NOMO-1 (cell line): ENCODE measurements at regions not wholly inside any gene's neighbourhood (a gene's known extent, or its start where the extent isn't known, plus 50 kb on each side); places are given as distances from the start of the nearest gene placed in this dataset.
A peak's percentile ranks its signal among the peaks of the same experiment; 100 is the strongest.
"Not testable (repeated sequence)": the region's sequence is repeated elsewhere in the genome, so short reads cannot be mapped to it uniquely, and the experiment has no call there.

Experiments used
- DNase-seq, 2 experiments: peaks; one replicate each; lab custom pipeline; 2025; ENCODE audit not compliant: unreplicated experiment in 2 of 2; lab: John Stamatoyannopoulos, UW

DNA sequence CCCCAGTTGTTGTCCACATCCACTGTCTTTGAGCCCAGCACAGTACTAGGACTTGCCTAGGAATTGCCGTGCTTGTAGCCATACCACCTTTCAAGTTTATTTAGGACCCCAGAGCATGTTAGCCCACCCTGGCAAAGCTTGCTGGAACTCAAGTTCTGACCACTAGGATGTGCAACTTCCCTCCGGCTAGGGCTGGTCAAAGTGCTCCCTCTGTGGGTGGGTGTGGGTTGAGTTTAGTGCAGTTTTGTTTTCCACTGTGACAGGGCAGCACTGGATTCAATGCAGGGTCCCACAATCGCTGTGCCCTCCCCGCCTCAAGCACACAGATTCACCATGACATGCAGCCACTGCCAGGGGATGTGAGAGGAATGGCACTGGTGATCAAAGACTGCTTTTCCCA lies 96.0 kb downstream of the RASGEF1B start:
- no peak for DNase-seq

DNA sequence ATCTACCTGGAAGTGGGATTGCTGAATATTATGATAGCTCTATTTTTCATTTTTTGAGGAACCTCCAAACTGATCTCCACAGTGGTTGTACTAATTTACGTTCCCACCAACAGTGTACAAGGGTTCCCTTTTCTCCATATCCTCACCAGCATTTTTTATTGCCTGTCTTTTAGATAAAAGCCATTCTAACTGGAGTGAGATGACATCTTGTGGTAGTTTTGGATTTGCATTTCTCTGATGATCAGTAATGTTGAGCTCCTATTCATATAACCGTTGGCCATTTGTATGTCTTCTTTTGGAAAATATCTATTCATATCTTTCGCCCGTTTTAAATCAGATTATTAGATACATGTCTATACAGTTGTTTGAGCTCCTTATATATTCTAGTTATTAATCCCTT lies 101.8 kb downstream of the RASGEF1B start:
- DNase-seq, result no peak

DNA sequence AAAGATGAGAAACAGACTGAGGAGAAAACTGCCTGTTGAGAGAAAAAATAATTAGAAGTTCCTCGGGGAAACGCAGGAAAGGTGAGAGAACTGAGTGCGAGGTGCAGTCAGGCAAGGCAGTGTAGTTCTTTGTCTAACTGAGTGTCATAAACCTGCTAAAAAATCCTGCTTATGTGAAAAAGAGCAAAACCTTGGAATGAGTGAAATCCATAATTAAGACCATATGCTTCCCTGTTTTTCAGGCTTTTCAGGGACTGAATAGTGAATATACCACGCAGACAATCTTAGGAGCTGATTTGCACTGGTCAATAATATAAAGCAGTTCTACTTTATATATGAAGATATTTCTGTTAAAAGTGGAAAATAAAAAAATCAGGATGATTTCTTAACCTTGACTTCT lies 104.9 kb downstream of the RASGEF1B start:
- DNase-seq, result no peak

DNA sequence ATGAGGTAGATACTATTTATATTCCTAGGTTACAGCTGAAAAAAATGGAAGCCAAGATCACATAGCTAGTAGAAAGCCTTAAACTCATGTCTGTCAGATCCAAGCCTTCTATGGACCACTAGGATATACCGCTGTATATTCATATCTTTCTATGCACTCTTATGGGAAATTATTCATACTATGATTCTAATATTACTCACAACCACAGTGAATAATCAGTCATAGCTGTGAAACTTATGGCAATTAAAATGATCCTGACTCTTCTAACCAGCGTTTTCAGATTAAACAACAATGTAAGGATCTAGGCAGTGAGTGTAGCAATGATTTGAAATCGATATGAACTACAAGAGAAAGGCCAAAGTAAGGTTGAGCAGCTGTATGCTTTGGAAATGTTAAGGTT lies 111.0 kb downstream of the RASGEF1B start:
- no peak for DNase-seq

DNA sequence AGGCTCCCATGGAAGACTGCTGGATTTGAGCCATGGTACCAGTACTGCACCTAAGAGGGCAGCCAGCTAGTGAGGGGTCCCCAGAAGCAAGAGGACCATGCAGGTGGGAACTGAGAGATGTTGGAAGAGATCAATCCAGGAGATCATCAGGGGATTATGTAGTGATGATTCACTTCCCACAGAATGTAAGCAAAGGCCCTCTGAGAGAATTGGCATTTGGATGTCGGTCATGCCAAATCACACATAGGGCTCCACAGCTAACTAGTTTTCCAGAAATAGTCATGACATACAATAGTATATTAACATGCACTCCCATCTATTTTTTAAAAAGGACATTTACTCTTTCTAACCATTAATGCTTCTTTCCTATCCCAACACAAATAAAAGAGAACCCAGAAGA lies 112.5 kb downstream of the RASGEF1B start:
- DNase-seq, result no peak

DNA sequence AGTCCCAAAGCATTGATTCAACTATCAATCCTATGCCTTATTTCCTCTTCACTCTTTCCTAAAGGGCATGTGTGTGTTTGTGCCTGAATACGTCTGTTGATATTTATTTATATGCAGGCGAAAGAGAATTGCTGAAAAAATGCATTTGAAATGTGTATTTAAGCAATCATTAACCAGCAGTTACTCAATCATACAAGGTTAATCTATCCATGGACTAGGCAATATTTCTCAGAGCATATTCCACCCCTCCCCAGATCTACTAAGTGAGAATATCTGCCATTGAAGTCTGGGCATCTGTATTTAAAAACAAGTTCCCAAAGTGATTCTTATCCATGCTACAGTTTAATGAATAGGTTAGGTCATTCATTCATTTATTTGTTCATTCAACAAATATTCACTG lies 113.6 kb downstream of the RASGEF1B start:
- DNase-seq, result no peak

DNA sequence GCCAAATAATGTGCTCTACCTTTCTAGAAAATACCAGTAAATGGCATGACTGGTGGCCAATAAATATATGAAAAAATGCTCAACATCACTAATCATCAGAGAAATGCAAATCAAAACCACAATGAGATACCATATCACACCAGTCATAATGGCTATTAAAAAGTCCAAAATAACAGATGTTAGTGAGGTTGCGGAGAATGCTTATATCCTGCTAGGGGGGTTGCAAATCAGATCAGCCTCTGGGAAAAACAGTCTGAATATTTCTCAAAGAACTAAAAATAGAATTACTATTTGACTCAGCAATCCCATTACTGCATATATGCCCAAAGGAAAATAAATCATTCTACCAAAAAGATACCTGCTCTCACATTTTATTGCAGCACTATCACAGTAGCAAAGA lies 115.1 kb downstream of the RASGEF1B start:
- no peak for DNase-seq

DNA sequence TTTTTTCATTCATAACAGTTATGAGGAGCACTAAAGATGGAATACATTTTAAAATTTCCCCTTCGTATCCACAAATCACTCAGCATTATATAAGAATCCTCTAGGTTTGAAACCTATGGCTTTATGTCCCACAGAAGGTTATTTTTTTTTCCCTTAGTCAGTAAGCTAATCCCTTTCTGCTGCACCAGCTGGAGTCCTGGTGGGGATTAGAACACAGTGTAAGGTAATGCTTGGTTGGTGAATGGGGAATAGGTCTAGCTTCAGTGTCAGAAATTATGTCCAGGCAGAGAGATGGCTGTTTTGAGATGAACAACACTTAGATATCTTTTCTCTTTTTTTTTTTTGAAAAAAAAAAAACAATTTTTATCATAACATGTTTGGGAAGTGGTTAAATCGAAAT lies 116.6 kb downstream of the RASGEF1B start:
- no peak for DNase-seq

DNA sequence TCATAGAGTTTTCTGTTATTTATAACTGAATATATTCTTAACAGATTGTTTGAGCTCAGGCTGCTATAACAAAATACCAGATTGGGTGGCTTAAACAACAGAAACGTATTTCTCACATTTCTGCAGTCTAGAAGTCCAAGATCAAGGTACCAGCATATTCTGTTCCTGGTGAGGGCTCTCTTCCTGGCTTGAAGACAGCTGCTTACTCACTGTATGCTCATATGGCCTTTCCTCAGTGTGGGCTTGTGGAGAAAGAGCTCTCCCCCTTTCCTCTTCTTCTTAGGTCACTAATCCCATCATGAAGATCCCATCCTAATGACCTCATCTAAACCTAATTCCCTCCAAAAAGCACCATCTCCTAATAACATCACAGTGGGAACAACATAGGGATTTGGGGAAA lies 117.8 kb downstream of the RASGEF1B start:
- no peak for DNase-seq

DNA sequence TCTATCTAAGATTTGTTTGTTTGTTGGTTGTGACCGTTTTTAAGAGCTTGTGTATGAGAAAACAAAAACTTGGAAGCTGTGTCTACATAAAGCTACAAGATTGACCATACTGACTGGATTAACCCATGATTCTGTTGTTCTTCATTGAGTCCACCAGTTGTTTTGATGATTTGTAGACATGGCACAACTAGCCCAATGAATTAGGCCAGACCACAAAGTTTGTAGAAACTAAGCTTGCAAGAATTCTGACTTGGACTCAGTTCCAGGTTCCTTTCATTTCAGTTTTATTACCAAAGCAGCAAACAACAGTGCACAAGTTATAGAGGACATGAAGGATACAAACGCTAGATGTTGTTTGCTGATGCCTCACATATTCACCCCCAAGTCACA lies 119.3 kb downstream of the RASGEF1B start:
- DNase-seq, result no peak

DNA sequence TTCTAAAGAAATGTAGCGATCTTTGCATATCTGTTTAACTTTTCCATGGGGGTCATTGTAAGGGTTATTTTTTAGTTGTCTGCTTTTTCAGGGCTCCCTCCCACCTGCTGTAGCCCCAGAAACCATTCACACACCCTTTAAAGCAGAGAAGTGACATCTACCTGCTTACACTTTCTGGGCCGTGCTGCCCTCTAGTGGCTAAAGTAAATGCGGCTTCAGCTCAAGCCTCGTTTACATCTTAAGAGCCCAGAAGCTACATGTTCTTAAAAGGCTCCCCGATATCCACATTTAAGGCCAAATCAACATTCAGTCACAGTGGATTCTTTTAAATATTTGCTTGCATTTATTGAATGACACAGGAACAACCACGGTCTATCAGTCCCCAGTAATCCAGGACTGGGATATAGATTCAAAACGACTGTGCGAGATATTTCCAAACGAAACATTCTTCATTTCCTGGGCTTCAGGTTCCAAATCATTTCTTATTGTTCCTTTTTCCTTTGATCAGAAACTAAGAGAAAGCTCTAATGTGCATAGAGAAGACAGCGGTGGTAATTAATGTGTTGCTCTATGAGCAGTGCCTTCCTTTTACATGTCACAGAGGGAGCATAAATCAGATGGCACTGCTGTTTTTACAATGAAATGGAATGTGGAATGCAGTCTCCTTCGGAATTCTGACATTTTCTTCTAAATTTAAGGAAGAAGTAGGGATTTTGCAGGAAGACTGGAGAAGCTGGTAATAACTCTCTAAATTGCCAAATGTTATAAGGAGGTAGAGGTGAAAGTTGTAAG lies 119.9 kb downstream of the RASGEF1B start:
- DNase-seq, result peak; percentile 44 to 58

DNA sequence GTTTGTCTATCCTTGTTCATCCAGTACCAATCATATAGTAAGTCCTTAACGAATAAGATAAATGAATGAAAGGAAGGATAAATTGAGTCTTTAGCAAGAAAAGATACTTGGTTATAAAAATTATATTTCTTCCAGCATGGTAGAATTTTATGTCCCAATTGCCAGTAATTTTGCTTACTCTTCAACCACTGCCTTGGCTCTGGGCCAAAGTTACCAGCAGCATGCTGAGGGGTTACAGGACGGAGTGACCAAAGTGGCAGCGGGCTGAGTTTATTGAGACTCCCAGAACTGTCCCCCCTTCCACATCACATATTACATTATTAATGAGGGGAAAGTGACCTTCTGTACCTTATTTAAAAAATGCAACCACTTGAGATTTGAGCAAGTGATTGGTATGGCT lies 121.7 kb downstream of the RASGEF1B start:
- no peak for DNase-seq

DNA sequence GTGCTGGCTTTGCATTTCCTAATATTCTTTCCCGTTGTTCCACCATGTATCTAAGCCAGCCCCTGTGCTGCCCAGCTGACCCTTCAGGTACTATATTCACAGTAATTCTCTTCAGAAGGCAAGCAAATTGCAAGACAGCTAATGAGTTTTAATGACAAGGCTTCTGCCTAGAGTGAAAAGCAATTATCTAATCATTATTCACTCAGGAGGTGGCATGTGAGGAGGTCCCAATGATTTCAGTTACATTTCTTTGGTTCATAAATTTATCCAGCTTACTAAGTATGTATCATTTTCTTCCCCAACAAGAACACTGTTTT lies 123.0 kb downstream of the RASGEF1B start:
- no peak for DNase-seq

DNA sequence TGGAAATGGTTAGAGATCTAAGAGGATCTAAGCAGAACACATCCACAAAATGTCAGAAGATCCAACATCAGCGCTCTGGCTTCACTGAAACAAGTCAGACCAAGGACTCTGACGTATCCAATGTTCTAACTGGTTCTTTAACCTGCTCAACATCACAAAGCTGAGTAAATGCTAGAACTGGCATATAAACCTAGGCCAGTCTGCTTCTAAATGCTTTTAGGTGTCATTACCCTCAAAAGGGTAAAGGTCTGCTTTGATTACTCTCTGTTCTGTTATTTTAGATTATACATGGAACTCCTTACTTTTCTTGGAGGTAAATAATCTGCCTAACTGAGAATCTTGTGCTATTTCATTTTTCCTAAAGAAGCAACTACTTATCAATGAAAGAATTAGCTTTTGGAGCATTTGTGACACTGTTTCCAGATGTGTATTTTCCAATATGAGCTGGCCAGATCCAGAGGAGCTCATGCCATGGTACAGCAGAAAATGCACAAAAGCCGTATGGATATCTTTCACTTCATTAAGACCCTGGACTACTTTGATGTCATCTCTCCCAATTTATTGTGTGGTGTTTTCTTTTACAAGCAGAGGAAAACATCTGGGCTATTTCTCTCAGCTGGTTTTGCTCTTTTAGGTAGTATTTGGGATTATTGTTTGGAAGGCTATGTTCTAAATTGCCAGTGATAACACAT lies 123.5 kb downstream of the RASGEF1B start:
- DNase-seq, result no peak

DNA sequence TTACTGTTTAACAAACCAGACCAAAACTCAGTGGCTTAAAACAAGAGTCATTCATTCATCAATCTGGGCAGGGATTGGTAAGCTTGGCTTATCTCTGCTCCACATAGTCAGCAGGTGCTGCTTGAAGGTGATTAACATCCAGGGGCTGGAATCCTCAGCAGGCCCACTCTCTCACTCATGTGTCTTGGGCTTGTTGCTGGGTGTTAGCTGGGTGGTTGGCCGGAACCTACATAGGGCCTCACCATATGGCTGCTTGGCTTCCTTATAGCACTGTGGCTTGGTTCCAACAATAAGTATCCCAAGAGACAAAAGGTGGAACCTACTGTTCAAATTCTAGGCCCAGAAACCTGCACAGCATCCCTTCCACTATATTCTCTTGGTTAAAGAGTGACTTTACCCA lies 125.0 kb downstream of the RASGEF1B start:
- no peak for DNase-seq

DNA sequence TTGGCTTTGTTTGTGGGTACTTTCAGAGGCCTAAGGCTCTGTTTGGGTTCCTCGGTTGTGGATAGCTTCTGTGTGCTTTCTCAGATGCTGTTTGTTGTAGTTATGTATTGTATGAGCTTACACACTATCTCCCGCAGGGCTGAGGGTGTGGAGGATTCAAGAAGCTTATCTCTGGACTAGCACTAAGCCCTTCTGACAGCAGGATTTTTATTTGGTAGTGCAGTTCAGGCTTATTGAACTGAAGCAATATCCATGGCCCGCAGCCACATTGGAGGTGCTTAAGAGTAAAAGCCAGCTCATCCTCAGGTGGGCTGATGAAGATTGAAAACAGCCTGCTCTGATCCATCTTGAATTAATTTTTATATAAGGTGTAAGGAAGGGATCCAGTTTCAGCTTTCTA lies 128.2 kb downstream of the RASGEF1B start:
- DNase-seq, result no peak

DNA sequence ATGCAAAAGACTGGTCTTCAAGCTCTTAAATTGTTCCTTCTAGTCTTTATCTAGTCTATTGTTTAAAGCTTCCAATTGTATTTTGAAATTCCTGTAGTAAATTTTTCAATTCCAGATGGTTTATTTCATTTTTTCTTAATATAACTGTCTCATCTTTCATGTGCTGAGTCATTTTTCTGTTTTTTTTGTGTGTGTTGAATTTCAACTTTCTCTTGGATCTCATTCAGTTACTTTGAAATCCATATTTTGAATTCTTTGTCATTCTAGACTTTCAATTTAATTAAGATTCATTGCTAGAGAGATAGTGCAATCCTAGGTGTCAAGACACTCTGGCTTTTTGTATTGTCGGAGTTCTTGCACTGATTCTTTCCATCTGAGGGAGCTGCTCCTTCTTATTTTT lies 128.0 kb upstream of the PRKG2 start:
- DNase-seq, result no peak

DNA sequence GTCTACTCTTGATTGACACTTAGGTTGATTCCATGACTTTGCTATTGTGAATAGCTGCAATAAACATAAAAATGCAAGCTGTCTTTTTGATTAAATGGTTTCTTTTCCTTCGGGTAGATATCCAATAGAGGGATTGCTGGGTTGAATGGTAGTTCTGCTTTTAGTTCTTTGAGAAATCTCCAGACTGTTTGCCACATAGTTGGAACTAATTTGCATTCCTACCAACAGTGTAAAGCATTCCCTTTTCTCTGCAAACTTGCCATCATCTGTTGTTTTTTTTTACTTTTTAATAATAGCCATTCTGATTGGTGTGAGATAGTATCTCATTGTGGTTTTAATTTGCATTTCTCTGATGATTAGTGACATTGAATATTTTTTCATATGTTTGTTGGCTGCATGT lies 122.2 kb upstream of the PRKG2 start:
- DNase-seq, result no peak

DNA sequence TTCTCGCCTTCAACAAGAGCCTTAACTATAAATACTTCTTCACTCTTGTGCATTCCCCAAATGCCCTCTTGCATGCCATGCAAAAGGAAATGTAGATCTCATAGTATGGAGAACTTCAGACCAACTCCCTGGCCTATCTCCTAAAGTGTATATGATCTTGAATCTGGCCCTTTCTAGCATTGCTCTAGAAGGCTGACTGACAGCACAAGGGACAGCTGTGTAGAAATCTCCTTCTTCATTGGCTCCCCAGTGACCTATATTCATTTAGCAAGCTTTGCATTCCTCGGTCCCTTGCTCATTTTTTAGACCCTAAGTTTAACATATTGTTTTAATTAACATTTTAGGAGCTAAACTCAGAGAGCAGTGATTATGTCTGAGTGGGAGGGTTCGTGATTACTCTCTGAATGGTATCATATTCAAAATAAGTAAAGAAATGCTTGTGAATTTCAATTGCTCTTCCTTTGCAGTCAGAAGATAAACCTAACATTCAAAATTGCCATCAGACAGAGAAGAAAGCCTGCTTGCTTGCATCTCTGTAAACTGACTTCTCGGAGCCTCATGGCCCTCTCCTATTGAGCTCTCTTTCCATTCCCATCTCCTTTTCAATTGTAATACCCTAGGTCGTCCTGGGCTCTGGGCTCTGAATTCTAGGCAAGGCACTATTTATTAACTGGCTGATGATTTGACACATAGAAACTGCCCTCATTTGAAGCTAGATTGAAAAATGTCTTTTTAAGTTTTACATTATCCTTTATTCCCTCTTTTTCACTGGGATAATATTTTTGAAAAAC lies 120.3 kb upstream of the PRKG2 start:
- DNase-seq, result no peak

DNA sequence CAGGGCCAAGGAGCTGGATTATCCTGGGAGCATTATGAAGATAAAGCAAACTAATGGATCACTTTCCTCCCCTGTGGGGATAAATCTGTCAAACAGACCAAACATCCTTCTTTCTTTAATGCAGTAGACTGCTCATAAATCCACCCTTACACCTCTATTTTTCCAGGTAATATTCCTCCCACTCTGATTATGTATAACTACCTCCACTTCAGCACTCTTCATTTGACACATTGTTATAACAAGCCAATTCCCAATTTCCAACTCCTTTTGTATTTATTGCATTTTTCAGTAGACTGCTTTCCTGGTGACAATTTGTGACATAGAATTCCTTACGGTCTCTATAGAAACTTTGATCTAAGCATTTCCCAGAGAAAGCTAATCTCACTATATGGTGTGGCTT lies 115.0 kb upstream of the PRKG2 start:
- no peak for DNase-seq

DNA sequence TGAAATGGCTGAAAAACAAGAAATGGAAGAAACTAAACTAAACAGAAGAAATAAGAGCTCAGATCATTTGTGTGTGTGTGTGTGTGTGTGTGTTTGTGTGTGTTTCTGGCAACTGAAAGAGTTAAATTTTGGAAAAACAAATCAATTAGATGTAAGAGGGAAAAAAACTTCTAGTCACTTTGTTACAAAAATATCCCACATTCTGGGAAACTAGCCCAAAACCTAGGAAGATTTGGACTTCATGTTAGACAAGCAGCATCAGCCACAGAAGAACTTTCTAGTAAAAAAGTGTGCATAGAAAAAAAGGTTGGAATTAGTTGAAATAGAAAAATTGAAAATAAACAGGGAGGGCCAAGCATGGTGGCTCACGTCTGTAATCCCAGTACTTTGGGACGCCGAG lies 111.6 kb upstream of the PRKG2 start:
- DNase-seq, result no peak

DNA sequence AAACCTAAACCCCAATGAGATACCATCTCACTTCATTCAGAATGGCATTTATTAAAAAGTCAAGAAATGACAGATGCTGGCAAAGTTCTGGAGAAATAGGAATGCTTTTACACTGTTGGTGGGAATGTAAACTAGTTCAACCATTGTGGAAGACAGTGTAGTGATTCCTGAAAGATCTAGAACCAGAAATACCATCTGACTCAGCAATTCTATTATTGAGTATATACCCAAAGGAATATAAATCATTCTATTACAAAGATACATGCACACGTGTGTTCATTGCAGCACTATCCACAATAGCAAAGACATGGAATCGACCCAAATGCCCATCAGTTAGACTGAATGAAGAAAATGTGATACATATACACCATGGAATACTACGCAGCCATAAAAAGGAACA lies 109.6 kb upstream of the PRKG2 start:
- DNase-seq, result not testable (repeated sequence)
